NT2/D1 (cell line): ENCODE measurements at regions not wholly inside any gene's neighbourhood (a gene's known extent, or its start where the extent isn't known, plus 50 kb on each side); places are given as distances from the start of the nearest gene placed in this dataset.

ENCODE experiments used
- DNase-seq: peaks from one replicate; pipeline ENCODE4 v3.0.0-alpha.2; 2011; ENCODE audit warnings: low read depth, low spot score
- H3K27me3 ChIP-seq: 2 replicates; pipeline ENCODE4 v1.6.0; 2011; ENCODE audit warnings: mild to moderate bottlenecking; ENCODE audit not compliant: insufficient read length, insufficient read depth
- H3K36me3 ChIP-seq: 2 replicates; pipeline ENCODE4 v1.6.1; 2011; ENCODE audit warnings: mild to moderate bottlenecking, low read length, mixed read lengths; ENCODE audit not compliant: insufficient read depth, insufficient read length
- H3K4me1 ChIP-seq: 2 replicates; pipeline ENCODE4 v1.5.1; 2011; ENCODE audit not compliant: insufficient read depth, insufficient read length
- H3K4me3 ChIP-seq: 2 replicates; pipeline ENCODE4 v1.5.1; 2011; ENCODE audit warnings: low read depth; ENCODE audit not compliant: insufficient read length
- H3K9ac ChIP-seq: 2 replicates; pipeline ENCODE4 v1.6.0; 2011; ENCODE audit warnings: low read depth; ENCODE audit not compliant: insufficient read length
- H3K9me3 ChIP-seq: 2 replicates; pipeline ENCODE4 v1.5.1; 2011; ENCODE audit warnings: mild to moderate bottlenecking, low read length; ENCODE audit not compliant: insufficient read depth
- SUZ12 ChIP-seq: IDR thresholded peaks from 2 replicates; pipeline ENCODE4 v1.6.1; 2011; ENCODE audit not compliant: insufficient read length, insufficient read depth; ENCODE audit errors: extremely low read depth
- YY1 ChIP-seq: IDR thresholded peaks from 2 replicates; pipeline ENCODE4 v1.6.1; 2011; ENCODE audit not compliant: insufficient read length, insufficient read depth
- ZNF274 ChIP-seq: IDR thresholded peaks from 2 replicates; pipeline ENCODE4 v1.6.1; 2011; ENCODE audit warnings: mild to moderate bottlenecking, low read depth, low read length

- no peak overlapping the region for H3K4me3 ChIP-seq
- TF ChIP-seq SUZ12 (no peak), YY1 (no peak), ZNF274 (no peak)
- H3K9me3 ChIP-seq = no peaks in the 10 kb centered on the region
- DNase-seq = no peak
- H3K27me3 ChIP-seq = no peaks in the 10 kb centered on the region
- no peak overlapping the region for H3K9ac ChIP-seq
- no peaks in the 10 kb centered on the region for H3K36me3 ChIP-seq
- no peaks in the 10 kb centered on the region for H3K4me1 ChIP-seq
These were observed 473.3 kb upstream of the PCDH15 start for GRCh38 chr10:55274367-55274766.

GRCh38 chr10:55273946-55274345, 472.9 kb upstream of the PCDH15 start:
- Histone ChIP-seq H3K4me3 (no peak overlapping the region), H3K27me3 (no peaks in the 10 kb centered on the region), H3K9me3 (no peaks in the 10 kb centered on the region), H3K36me3 (no peaks in the 10 kb centered on the region), H3K9ac (no peak overlapping the region), H3K4me1 (no peaks in the 10 kb centered on the region)
- no peak for DNase-seq
- TF ChIP-seq YY1 (no peak), ZNF274 (no peak), SUZ12 (no peak)

GRCh38 chr10:55272886-55273285, 471.9 kb upstream of the PCDH15 start:
- no peak overlapping the region for H3K9ac ChIP-seq
- no peak for TF ChIP-seq ZNF274
- TF ChIP-seq SUZ12 = no peak
- TF ChIP-seq YY1 = no peak
- no peaks in the 10 kb centered on the region for H3K27me3 ChIP-seq
- H3K4me3 ChIP-seq = no peak overlapping the region
- no peak for DNase-seq
- no peaks in the 10 kb centered on the region for H3K9me3 ChIP-seq
- H3K4me1 ChIP-seq = no peaks in the 10 kb centered on the region
- H3K36me3 ChIP-seq = no peaks in the 10 kb centered on the region

- H3K4me3 ChIP-seq = no peak overlapping the region
- no peak overlapping the region for H3K9ac ChIP-seq
- no peak for TF ChIP-seq YY1
- TF ChIP-seq ZNF274 = no peak
- no peak for TF ChIP-seq SUZ12
- peaks cover 2% of the 10 kb centered on the region for H3K4me1 ChIP-seq
- H3K36me3 ChIP-seq = no peaks in the 10 kb centered on the region
- H3K27me3 ChIP-seq = no peaks in the 10 kb centered on the region
- DNase-seq = no peak
- H3K9me3 ChIP-seq = no peaks in the 10 kb centered on the region
These were observed 465.8 kb upstream of the PCDH15 start for GRCh38 chr10:55266797-55267196.

- no peak for TF ChIP-seq SUZ12
- TF ChIP-seq ZNF274 = no peak
- TF ChIP-seq YY1 = no peak
- H3K36me3 ChIP-seq = no peaks in the 10 kb centered on the region
- H3K4me3 ChIP-seq = no peak overlapping the region
- H3K9me3 ChIP-seq = no peaks in the 10 kb centered on the region
- DNase-seq = no peak
- peaks cover 2% of the 10 kb centered on the region for H3K4me1 ChIP-seq
- H3K9ac ChIP-seq = no peak overlapping the region
- H3K27me3 ChIP-seq = no peaks in the 10 kb centered on the region
These were observed 462.3 kb upstream of the PCDH15 start for GRCh38 chr10:55263327-55263726.

GRCh38 chr10:55242544-55242943, 441.5 kb upstream of the PCDH15 start:
- no peak for TF ChIP-seq SUZ12
- no peak for TF ChIP-seq YY1
- no peak for TF ChIP-seq ZNF274
- H3K4me1 ChIP-seq = no peaks in the 10 kb centered on the region
- no peaks in the 10 kb centered on the region for H3K27me3 ChIP-seq
- DNase-seq = no peak
- H3K9me3 ChIP-seq = no peaks in the 10 kb centered on the region
- no peak overlapping the region for H3K4me3 ChIP-seq
- no peak overlapping the region for H3K9ac ChIP-seq
- no peaks in the 10 kb centered on the region for H3K36me3 ChIP-seq

- Histone ChIP-seq H3K4me1 (no peaks in the 10 kb centered on the region), H3K9me3 (no peaks in the 10 kb centered on the region), H3K36me3 (no peaks in the 10 kb centered on the region), H3K9ac (no peak overlapping the region), H3K4me3 (no peak overlapping the region), H3K27me3 (no peaks in the 10 kb centered on the region)
- DNase-seq = no peak
- TF ChIP-seq ZNF274 (no peak), SUZ12 (no peak), YY1 (no peak)
These were observed 436.4 kb upstream of the PCDH15 start for GRCh38 chr10:55237462-55237861.
